ENCODE measurements at regions not wholly inside any gene's neighbourhood (a gene's known extent, or its start where the extent isn't known, plus 50 kb on each side); places are given as distances from the start of the nearest gene placed in this dataset.

DNA sequence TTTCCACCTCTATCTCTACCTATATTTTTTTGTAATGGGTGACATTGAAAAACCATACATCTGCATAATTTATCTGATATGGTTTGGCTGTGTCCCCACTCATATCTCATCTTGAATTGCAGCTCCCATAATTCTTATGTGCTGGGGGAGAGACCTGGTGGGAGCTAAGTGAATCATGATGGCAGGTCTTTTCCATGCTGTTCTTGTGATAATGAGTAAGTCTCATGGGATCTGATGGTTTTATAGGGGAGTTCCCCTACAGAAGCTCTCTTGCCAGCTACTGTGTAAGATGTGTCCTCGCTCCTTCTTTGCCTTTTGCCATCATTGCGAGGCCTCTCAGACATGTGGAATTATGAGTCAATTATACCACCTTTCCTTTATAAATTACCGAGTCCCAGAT lies 551.0 kb upstream of the ANO5 start:
- no peak for TF ChIP-seq EZH2phosphoT487 (IDR thresholded peaks at IDR 0.05; ENCODE audit: borderline replicate concordance, low read depth, low read length)
- TF ChIP-seq CTCF (conservative IDR thresholded peaks at IDR 0.05; ENCODE audit: low read length) = no peak
- H3K27ac ChIP-seq (ENCODE audit: low read depth, low read length, poor library complexity, severe bottlenecking) = no peak overlapping the region
- H3K9me2 ChIP-seq (ENCODE audit: insufficient read depth, low read length) = no peaks in the 10 kb centered on the region
- no peaks in the 10 kb centered on the region for H3K36me3 ChIP-seq (ENCODE audit: insufficient read depth, low read length)
- POLR2A ChIA-PET = no interaction called here
- no peaks in the 10 kb centered on the region for H3K9me3 ChIP-seq (ENCODE audit: low read length)
- no peak overlapping the region for H2AFZ ChIP-seq (ENCODE audit: low read length)
- H3K4me3 ChIP-seq (ENCODE audit: low read depth, low read length, poor library complexity, severe bottlenecking) = no peak overlapping the region
- DNase-seq (ENCODE audit: low spot score) = no peak
- no TSS peak for BruUV-seq (replicated peaks)
- no peaks in the 10 kb centered on the region for H4K20me1 ChIP-seq (ENCODE audit: insufficient read depth, low read length)
- CTCF ChIA-PET (ENCODE audit: unreplicated experiment) = no interaction called here
- no peaks in the 10 kb centered on the region for H3K79me2 ChIP-seq (ENCODE audit: insufficient read depth, low read depth, low read length)
- H3K4me2 ChIP-seq (ENCODE audit: low read length) = no peak overlapping the region
- peaks cover 25% of the 10 kb centered on the region for H3K4me1 ChIP-seq (ENCODE audit: insufficient read depth, low read length, poor library complexity, severe bottlenecking)
- intact Hi-C loops (cut with micrococcal nuclease; ENCODE audit: unreplicated experiment) = no loop called here

- H3K36me3 ChIP-seq (ENCODE audit: insufficient read depth, low read length) = no peaks in the 10 kb centered on the region
- CTCF ChIA-PET (ENCODE audit: unreplicated experiment) = no interaction called here
- H3K4me2 ChIP-seq (ENCODE audit: low read length) = no peak overlapping the region
- POLR2A ChIA-PET = no interaction called here
- no peak for DNase-seq (ENCODE audit: low spot score)
- H3K4me3 ChIP-seq (ENCODE audit: low read depth, low read length, poor library complexity, severe bottlenecking) = no peak overlapping the region
- H3K27ac ChIP-seq (ENCODE audit: low read depth, low read length, poor library complexity, severe bottlenecking) = no peak overlapping the region
- H3K9me2 ChIP-seq (ENCODE audit: insufficient read depth, low read length) = no peaks in the 10 kb centered on the region
- no peaks in the 10 kb centered on the region for H3K9me3 ChIP-seq (ENCODE audit: low read length)
- no peak overlapping the region; the same call in 1 of the 2 replicates for H2AFZ ChIP-seq (ENCODE audit: low read length)
- peaks cover 3% of the 10 kb centered on the region for H3K4me1 ChIP-seq (ENCODE audit: insufficient read depth, low read length, poor library complexity, severe bottlenecking)
- no peaks in the 10 kb centered on the region for H3K79me2 ChIP-seq (ENCODE audit: insufficient read depth, low read depth, low read length)
- no peak for TF ChIP-seq EZH2phosphoT487 (IDR thresholded peaks at IDR 0.05; ENCODE audit: borderline replicate concordance, low read depth, low read length)
- no peak for TF ChIP-seq CTCF (conservative IDR thresholded peaks at IDR 0.05; ENCODE audit: low read length)
- no peaks in the 10 kb centered on the region for H4K20me1 ChIP-seq (ENCODE audit: insufficient read depth, low read length)
- intact Hi-C loops (cut with micrococcal nuclease; ENCODE audit: unreplicated experiment) = no loop called here
- no TSS peak for BruUV-seq (replicated peaks)
Measured at GRCh38 chr11:21646351-21646750, 546.5 kb upstream of the ANO5 start.

- H3K36me3 ChIP-seq (ENCODE audit: insufficient read depth, low read length) = no peaks in the 10 kb centered on the region
- H3K9me3 ChIP-seq (ENCODE audit: low read length) = no peaks in the 10 kb centered on the region
- ChIA-PET CTCF (ENCODE audit: unreplicated experiment) (no interaction called here), POLR2A (interaction anchor here (0.7 kb wide), 1 partner anchor 174 kb away, joined by 4 read pairs; no protein-coding TSS in a partner anchor)
- BruUV-seq (replicated peaks) = no TSS peak
- H3K79me2 ChIP-seq (ENCODE audit: insufficient read depth, low read depth, low read length) = no peaks in the 10 kb centered on the region
- H2AFZ ChIP-seq (ENCODE audit: low read length) = no peak overlapping the region
- H3K4me2 ChIP-seq (ENCODE audit: low read length) = no peak overlapping the region
- H3K9me2 ChIP-seq (ENCODE audit: insufficient read depth, low read length) = no peaks in the 10 kb centered on the region
- no peak overlapping the region for H3K27ac ChIP-seq (ENCODE audit: low read depth, low read length, poor library complexity, severe bottlenecking)
- H4K20me1 ChIP-seq (ENCODE audit: insufficient read depth, low read length) = no peaks in the 10 kb centered on the region
- no peak for TF ChIP-seq CTCF (conservative IDR thresholded peaks at IDR 0.05; ENCODE audit: low read length)
- no peak for TF ChIP-seq EZH2phosphoT487 (IDR thresholded peaks at IDR 0.05; ENCODE audit: borderline replicate concordance, low read depth, low read length)
- H3K4me1 ChIP-seq (ENCODE audit: insufficient read depth, low read length, poor library complexity, severe bottlenecking) = no peaks in the 10 kb centered on the region
- intact Hi-C loops (cut with micrococcal nuclease; ENCODE audit: unreplicated experiment) = no loop called here
- H3K4me3 ChIP-seq (ENCODE audit: low read depth, low read length, poor library complexity, severe bottlenecking) = no peak overlapping the region
- DNase-seq (ENCODE audit: low spot score) = no peak
Measured at GRCh38 chr11:21650961-21651360, 541.9 kb upstream of the ANO5 start.
